Endothelial cell of umbilical vein (primary cell): ENCODE measurements at regions not wholly inside any gene's neighbourhood (a gene's known extent, or its start where the extent isn't known, plus 50 kb on each side); places are given as distances from the start of the nearest gene placed in this dataset.

ENCODE experiments used
- CTCF ChIP-seq, 2 donors: IDR thresholded peaks; 1 replicate in 1 of 2; 2 replicates in 1 of 2; pipeline ENCODE4 v1.5.1; 2011; ENCODE audit warnings: low read length in 2 of 2, mild to moderate bottlenecking in 2 of 2, moderate library complexity in 2 of 2, control low read depth in 1 of 2, inconsistent platforms in 1 of 2, low read depth in 1 of 2; ENCODE audit not compliant: insufficient read depth in 1 of 2; ENCODE audit errors: extremely low read depth in 1 of 2
- EZH2 ChIP-seq: IDR thresholded peaks from 2 replicates; pipeline ENCODE4 v1.6.1; 2012; ENCODE audit warnings: borderline replicate concordance, low read depth, mild to moderate bottlenecking, moderate library complexity, low read length, inconsistent platforms; ENCODE audit not compliant: severe bottlenecking
- FOS ChIP-seq: IDR thresholded peaks from 2 replicates; pipeline ENCODE4 v1.6.1; 2011; ENCODE audit warnings: mild to moderate bottlenecking, low read length, moderate library complexity, borderline replicate concordance; ENCODE audit not compliant: insufficient read depth
- GATA2 ChIP-seq: IDR thresholded peaks from 2 replicates; pipeline ENCODE4 v1.7.0; 2011; ENCODE audit warnings: low read depth, mild to moderate bottlenecking, moderate library complexity, mixed read lengths, low read length; ENCODE audit not compliant: insufficient read length, insufficient read depth
- JUN ChIP-seq: IDR thresholded peaks from 2 replicates; pipeline ENCODE4 v1.6.1; 2011; ENCODE audit warnings: borderline replicate concordance, low read depth; ENCODE audit not compliant: insufficient read length, insufficient read depth
- MYC ChIP-seq: IDR thresholded peaks from one replicate; pipeline ENCODE4 v1.6.1; 2011; ENCODE audit warnings: mild to moderate bottlenecking, low read depth, low read length
- POLR2A ChIP-seq: IDR thresholded peaks from 2 replicates; pipeline ENCODE4 v1.6.1; 2012; ENCODE audit warnings: low read depth, mild to moderate bottlenecking, control low read depth, low read length
- POLR2AphosphoS5 ChIP-seq: IDR thresholded peaks from 2 replicates; pipeline ENCODE4 v1.6.1; 2012; ENCODE audit warnings: low read depth, mild to moderate bottlenecking, control low read depth, low read length, moderate library complexity; ENCODE audit not compliant: insufficient read depth
- TF ChIP-seq, protein P1 (sequence below): IDR thresholded peaks from 2 replicates; pipeline ENCODE4 v1.6.1; 2011; ENCODE audit not compliant: insufficient read depth, insufficient read length

GRCh38 chr2:102940684-102941083, 178.9 kb downstream of the TMEM182 start:
- TF ChIP-seq POLR2A (no peak), CTCF (IDR thresholded peaks at IDR 0.05; ENCODE audit: extremely low read depth in 1 of 2, insufficient read depth in 1 of 2, low read depth in 1 of 2, low read length in 2 of 2) (no peak), GATA2 (no peak), MYC (no peak), EZH2 (no peak), JUN (no peak), FOS (no peak), POLR2AphosphoS5 (no peak)
- TF ChIP-seq, protein P1, sequence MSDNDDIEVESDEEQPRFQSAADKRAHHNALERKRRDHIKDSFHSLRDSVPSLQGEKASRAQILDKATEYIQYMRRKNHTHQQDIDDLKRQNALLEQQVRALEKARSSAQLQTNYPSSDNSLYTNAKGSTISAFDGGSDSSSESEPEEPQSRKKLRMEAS = no peak
